Pancreas (tissue), 10 donors: ENCODE measurements at regions not wholly inside any gene's neighbourhood (a gene's known extent, or its start where the extent isn't known, plus 50 kb on each side); places are given as distances from the start of the nearest gene placed in this dataset.
A peak's percentile ranks its signal among the peaks of the same experiment; 100 is the strongest.

Experiments used
- ATAC-seq, 4 donors: fragments of 200-7000 bp; cut with Tn5 transposase; one replicate each; pipeline versions ENCODE4 v1.8.0 to v1.9.1; 2020; ENCODE audit warnings: mild to moderate bottlenecking in 4 of 4, moderate library complexity in 4 of 4
- DNase-seq, 6 donors: peaks; one replicate each; pipeline ENCODE4 v3.0.0-alpha.2; 2020
- FAIRE-seq: peaks from 2 replicates; lab custom pipeline; 2012; peaks lifted over from hg19 to GRCh38; lab: Jason Lieb, UNC
- H3K27ac ChIP-seq, 4 donors: fragments of 200-600 bp; sonication (generic); 1 replicate in 3 of 4; 2 replicates in 1 of 4; pipeline versions ENCODE4 v1.5.0 to v1.8.0; 2020
- H3K27me3 ChIP-seq, 4 donors: fragments of 200-600 bp; one replicate each; pipeline ENCODE4 v1.8.0; 2021
- H3K36me3 ChIP-seq, 3 donors: fragments of 200-600 bp; sonication (generic) in 1 of 3; one replicate each; pipeline versions ENCODE4 v1.5.0 to v1.8.0; 2020 to 2021
- H3K4me1 ChIP-seq, 3 donors: fragments of 200-600 bp; one replicate each; pipeline ENCODE4 v1.8.0; 2021
- H3K4me3 ChIP-seq, 4 donors: fragments of 200-600 bp; sonication (generic) in 2 of 4; one replicate each; pipeline versions ENCODE4 v1.5.0 to v1.8.0; 2020 to 2021
- H3K9me3 ChIP-seq, 4 donors: fragments of 200-600 bp; one replicate each; pipeline ENCODE4 v1.8.0; 2021
- WGBS, 2 donors: extraction: QIAGEN DNeasy Blood & Tissue Kit; methylation state at CpG; one replicate each; pipeline ENCODE4 v1.1.7; 2013; 5-methylcytosine and 5-hydroxymethylcytosine counted together
- intact Hi-C, 3 donors: fragments of 100-400 bp; cut with DNase I; formaldehyde crosslinking; loops; one replicate each; pipeline versions ENCODE4 v1.11.1 to v1.14.2; 2022
- TF ChIP-seq, protein P1 (sequence below), 4 donors: fragments of 200-600 bp; sonication (generic) in 3 of 4; IDR thresholded peaks; one replicate each; pipeline versions ENCODE4 v1.5.0 to v1.8.0; 2021; ENCODE audit warnings: antibody characterized with exemption in 4 of 4
- donor health status: healthy with polysubstance abuse.
- donor health status: DM: no; HTN: no; CAD: no; lungs with moderate emphysema.
- donor health status: DM: no; HTN: no; CAD: no.
- donor health status: control.
- donor health status: control.
- donor health status: Bipolar disorder and iron deficiency.
- donor health status: DM: yes; HTN: yes; CAD: no.
- donor health status: DM: no; HTN: no; CAD: no.
- donor health status: DM: no; HTN: no; CAD: no.
- donor health status: DM: yes; HTN: yes; CAD: no.

DNA sequence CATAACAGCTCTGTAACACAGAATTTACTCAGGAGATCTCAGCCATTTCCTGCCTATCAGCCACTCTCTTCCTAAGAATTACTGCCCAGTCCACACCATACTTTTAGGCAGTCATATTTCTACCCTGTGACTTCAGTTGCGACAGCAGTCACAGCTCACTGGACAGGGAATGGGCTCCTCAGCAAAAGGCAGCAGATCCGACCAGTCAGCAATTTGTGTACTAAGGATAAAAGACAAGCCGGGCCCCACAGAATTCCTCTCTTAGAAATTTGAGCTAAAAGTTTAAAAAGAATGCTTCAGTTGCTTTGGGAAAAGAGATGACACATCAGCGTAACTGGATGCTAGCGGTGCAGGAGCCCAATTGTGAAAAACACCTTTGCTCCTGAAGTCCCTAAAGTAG lies 172.1 kb downstream of the ENC1 start:
- Histone ChIP-seq H3K9me3 (no peaks in the 10 kb centered on the region), H3K4me1 (peaks cover 0 to 3% (median 0%) of the 10 kb centered on the region in 3 donors), H3K4me3 (no peak overlapping the region), H3K27me3 (no peaks in the 10 kb centered on the region), H3K27ac (no peak overlapping the region), H3K36me3 (no peaks in the 10 kb centered on the region)
- ATAC-seq (no peak), DNase-seq (no peak), FAIRE-seq (no peak)
- TF ChIP-seq, protein P1, sequence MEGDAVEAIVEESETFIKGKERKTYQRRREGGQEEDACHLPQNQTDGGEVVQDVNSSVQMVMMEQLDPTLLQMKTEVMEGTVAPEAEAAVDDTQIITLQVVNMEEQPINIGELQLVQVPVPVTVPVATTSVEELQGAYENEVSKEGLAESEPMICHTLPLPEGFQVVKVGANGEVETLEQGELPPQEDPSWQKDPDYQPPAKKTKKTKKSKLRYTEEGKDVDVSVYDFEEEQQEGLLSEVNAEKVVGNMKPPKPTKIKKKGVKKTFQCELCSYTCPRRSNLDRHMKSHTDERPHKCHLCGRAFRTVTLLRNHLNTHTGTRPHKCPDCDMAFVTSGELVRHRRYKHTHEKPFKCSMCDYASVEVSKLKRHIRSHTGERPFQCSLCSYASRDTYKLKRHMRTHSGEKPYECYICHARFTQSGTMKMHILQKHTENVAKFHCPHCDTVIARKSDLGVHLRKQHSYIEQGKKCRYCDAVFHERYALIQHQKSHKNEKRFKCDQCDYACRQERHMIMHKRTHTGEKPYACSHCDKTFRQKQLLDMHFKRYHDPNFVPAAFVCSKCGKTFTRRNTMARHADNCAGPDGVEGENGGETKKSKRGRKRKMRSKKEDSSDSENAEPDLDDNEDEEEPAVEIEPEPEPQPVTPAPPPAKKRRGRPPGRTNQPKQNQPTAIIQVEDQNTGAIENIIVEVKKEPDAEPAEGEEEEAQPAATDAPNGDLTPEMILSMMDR (IDR thresholded peaks at IDR 0.05): no peak
- intact Hi-C loops: no loop called here
- 93 to 98% methylated on average over 5 of the region's 5 CpGs for WGBS, 2 donors

DNA sequence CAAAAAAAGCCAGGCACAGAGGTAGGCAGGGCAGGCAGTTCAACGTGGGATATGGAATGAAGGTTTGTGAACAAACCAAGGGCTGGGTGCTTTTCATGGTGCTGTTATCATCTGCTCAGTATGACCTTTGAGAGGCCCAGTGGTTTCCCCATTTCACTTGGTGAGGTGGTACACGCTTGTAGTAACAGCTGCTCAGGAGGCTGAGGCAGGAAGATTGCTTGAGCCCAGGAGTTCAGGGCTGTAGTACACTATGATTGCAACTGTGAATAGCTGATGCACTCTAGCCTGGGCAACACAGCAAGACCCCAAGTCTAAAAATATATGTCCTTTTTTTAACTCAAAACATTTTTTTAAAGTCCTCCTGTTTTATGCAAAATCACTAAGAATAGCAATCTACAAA lies 174.8 kb downstream of the ENC1 start:
- no peak for DNase-seq
- TF ChIP-seq, protein P1 (IDR thresholded peaks at IDR 0.05): no peak
- H3K36me3 ChIP-seq: no peaks in the 10 kb centered on the region
- intact Hi-C loops: no loop called here
- no peak overlapping the region for H3K4me3 ChIP-seq
- no peaks in the 10 kb centered on the region for H3K9me3 ChIP-seq
- H3K27ac ChIP-seq: no peak overlapping the region
- WGBS, 2 donors: 92 to 98% methylated on average over 2 of the region's 2 CpGs
- no peak for FAIRE-seq
- H3K4me1 ChIP-seq: peaks cover 0 to 3% (median 0%) of the 10 kb centered on the region in 3 donors
- H3K27me3 ChIP-seq: no peaks in the 10 kb centered on the region
- no peak for ATAC-seq

DNA sequence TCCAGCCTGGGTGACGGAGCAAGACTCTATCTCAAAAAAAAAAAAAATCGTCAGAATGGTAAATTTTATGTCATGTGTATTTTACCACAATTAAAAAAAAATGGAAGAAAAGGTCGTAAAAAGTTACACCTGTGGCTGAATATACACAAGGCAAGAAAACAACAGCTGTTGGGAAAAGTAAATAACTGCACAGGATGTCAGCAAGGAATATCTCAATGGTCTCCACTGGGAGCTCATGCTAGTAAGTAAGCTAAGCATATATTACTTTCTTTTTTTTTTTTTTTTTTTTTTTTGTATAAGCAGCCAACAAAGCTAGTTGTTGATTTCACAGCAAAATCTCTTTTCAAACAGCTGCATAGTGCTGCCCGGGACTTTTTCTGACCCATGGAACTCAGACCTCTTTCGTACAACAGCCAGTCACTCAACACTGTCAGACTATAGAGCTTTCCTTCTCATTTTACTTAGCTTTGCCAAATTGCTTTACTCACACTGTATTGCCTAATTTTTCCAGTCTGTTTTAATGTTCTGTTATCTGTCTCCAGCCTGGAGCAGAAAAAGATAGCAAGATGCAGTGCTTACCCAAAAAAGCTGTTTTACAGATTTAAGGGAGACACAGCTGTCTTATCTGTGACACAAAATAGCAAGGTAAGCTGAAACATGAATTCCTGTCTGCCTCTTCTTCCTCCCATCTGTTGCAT lies 175.9 kb downstream of the ENC1 start:
- peaks cover 0 to 3% (median 0%) of the 10 kb centered on the region in 3 donors for H3K4me1 ChIP-seq
- no peaks in the 10 kb centered on the region for H3K36me3 ChIP-seq
- 40 to 48% methylated on average over 5 of the region's 5 CpGs for WGBS, 2 donors
- no peak overlapping the region for H3K27ac ChIP-seq
- intact Hi-C loops: no loop called here
- TF ChIP-seq, protein P1 (IDR thresholded peaks at IDR 0.05): no peak
- peak in 2 of 4 donors; percentile 40 to 59 for ATAC-seq
- no peaks in the 10 kb centered on the region for H3K27me3 ChIP-seq
- no peak for DNase-seq
- no peaks in the 10 kb centered on the region for H3K9me3 ChIP-seq
- FAIRE-seq: no peak
- H3K4me3 ChIP-seq: no peak overlapping the region

DNA sequence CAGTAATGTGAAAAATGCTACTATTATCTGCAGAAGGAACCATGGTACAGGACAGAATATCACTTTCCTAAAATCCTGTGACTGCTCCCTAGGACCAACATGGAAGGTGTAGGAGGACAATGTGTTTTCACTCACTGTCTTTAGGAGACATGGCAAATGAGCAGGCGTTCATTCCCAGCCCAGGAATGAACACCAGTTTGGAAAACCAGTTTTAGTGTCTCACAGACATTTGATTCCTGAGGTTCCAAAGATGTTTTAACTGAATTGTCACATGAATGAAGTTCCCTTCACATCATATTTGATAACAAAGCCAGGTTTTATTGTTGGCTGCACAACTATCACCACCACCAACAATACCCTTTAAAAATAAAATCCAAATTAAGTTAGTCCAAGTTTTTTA lies 178.2 kb downstream of the ENC1 start:
- H3K4me3 ChIP-seq: no peak overlapping the region
- 78 to 88% methylated on average over 1 of the region's 1 CpG for WGBS, 2 donors
- peaks cover 0 to 3% (median 0%) of the 10 kb centered on the region in 3 donors for H3K4me1 ChIP-seq
- no peaks in the 10 kb centered on the region for H3K27me3 ChIP-seq
- TF ChIP-seq, protein P1 (IDR thresholded peaks at IDR 0.05): no peak
- DNase-seq (no peak), ATAC-seq (no peak), FAIRE-seq (no peak)
- H3K36me3 ChIP-seq: no peaks in the 10 kb centered on the region
- intact Hi-C loops: no loop called here
- no peak overlapping the region for H3K27ac ChIP-seq
- no peaks in the 10 kb centered on the region for H3K9me3 ChIP-seq

DNA sequence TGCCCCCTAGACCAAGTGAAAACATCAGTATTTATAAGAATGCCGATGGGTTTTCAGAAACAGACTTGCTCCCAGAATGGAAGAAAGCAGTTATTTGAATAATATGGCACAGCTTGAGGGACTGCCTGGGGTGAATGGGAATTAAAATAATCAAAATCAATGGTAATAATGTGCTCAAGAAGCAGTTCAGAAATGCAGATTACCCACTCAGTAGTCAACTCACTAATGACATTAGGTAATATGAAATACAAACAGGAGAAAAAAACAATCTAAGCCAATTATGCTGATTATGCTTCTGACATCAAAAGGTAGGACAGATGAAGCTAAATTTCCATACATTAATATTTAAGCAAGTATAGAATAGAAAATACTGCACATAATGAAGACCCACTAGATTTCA lies 179.3 kb downstream of the ENC1 start:
- DNase-seq (no peak), FAIRE-seq (no peak), ATAC-seq (no peak)
- 95 to 100% methylated on average over 1 of the region's 1 CpG for WGBS, 2 donors
- no peaks in the 10 kb centered on the region for H3K9me3 ChIP-seq
- peaks cover 0 to 3% (median 0%) of the 10 kb centered on the region in 3 donors for H3K4me1 ChIP-seq
- H3K27ac ChIP-seq: no peak overlapping the region
- intact Hi-C loops: no loop called here
- TF ChIP-seq, protein P1 (IDR thresholded peaks at IDR 0.05): no peak
- no peak overlapping the region for H3K4me3 ChIP-seq
- H3K27me3 ChIP-seq: no peaks in the 10 kb centered on the region
- no peaks in the 10 kb centered on the region for H3K36me3 ChIP-seq
